ENCODE measurements at regions not wholly inside any gene's neighbourhood (a gene's known extent, or its start where the extent isn't known, plus 50 kb on each side); places are given as distances from the start of the nearest gene placed in this dataset.

DNA sequence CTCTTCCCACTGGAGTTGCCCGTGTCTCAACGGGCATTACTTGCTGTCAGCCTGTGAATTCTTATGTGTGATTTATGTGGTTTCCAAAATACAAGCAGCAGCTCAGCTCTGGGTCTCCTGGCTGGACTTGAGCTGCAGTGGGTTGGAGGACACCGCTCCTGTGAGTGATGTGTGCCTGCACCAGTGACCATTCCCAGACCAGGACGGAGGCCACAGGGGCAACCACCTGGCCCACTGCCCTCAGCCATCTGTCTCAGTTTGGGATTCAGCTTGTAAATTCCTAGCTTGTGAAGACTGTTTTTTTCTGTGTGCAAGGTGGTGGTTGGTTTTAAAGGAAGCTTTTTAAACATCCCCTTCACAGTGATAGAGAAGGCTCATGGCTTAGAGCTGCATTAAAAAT, 261.0 kb downstream of the BCL2 start:
- TF ChIP-seq, protein P1, sequence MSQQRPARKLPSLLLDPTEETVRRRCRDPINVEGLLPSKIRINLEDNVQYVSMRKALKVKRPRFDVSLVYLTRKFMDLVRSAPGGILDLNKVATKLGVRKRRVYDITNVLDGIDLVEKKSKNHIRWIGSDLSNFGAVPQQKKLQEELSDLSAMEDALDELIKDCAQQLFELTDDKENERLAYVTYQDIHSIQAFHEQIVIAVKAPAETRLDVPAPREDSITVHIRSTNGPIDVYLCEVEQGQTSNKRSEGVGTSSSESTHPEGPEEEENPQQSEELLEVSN (IDR thresholded peaks at IDR 0.05; ENCODE audit: borderline replicate concordance in 1 of 2, extremely low read depth in 1 of 2, insufficient read depth in 1 of 2, insufficient read length in 1 of 2, low read depth in 1 of 2, low read length in 1 of 2, poor library complexity in 1 of 2, severe bottlenecking in 1 of 2), result no peak
- no peak for TF ChIP-seq SPI1 (IDR thresholded peaks at IDR 0.05; ENCODE audit: borderline replicate concordance, low read depth, low read length)
- TF ChIP-seq, protein P2, sequence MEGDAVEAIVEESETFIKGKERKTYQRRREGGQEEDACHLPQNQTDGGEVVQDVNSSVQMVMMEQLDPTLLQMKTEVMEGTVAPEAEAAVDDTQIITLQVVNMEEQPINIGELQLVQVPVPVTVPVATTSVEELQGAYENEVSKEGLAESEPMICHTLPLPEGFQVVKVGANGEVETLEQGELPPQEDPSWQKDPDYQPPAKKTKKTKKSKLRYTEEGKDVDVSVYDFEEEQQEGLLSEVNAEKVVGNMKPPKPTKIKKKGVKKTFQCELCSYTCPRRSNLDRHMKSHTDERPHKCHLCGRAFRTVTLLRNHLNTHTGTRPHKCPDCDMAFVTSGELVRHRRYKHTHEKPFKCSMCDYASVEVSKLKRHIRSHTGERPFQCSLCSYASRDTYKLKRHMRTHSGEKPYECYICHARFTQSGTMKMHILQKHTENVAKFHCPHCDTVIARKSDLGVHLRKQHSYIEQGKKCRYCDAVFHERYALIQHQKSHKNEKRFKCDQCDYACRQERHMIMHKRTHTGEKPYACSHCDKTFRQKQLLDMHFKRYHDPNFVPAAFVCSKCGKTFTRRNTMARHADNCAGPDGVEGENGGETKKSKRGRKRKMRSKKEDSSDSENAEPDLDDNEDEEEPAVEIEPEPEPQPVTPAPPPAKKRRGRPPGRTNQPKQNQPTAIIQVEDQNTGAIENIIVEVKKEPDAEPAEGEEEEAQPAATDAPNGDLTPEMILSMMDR (IDR thresholded peaks at IDR 0.05 in 2 of 3, conservative IDR thresholded peaks at IDR 0.05 in 1 of 3; ENCODE audit: insufficient read depth in 2 of 3, low read depth in 1 of 3, low read length in 3 of 3), result no peak
- TF ChIP-seq TAF1 (IDR thresholded peaks at IDR 0.05; ENCODE audit: control insufficient read depth, extremely low read depth, insufficient read depth, low read length, severe bottlenecking), result no peak
- TF ChIP-seq, protein P3, sequence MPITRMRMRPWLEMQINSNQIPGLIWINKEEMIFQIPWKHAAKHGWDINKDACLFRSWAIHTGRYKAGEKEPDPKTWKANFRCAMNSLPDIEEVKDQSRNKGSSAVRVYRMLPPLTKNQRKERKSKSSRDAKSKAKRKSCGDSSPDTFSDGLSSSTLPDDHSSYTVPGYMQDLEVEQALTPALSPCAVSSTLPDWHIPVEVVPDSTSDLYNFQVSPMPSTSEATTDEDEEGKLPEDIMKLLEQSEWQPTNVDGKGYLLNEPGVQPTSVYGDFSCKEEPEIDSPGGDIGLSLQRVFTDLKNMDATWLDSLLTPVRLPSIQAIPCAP (CRISPR knock-in tag; IDR thresholded peaks at IDR 0.05; ENCODE audit: borderline replicate concordance), result no peak
- TF ChIP-seq BRF1 (IDR thresholded peaks at IDR 0.05; ENCODE audit: borderline replicate concordance, extremely low read depth, insufficient read length), result no peak
- no peak for TF ChIP-seq TCF7 (IDR thresholded peaks at IDR 0.05; ENCODE audit: borderline replicate concordance)
- TF ChIP-seq FOS (IDR thresholded peaks at IDR 0.05; ENCODE audit: extremely low read depth, insufficient read length), result no peak
- TF ChIP-seq TRIM24 (IDR thresholded peaks at IDR 0.05), result no peak
- TF ChIP-seq, protein P4, sequence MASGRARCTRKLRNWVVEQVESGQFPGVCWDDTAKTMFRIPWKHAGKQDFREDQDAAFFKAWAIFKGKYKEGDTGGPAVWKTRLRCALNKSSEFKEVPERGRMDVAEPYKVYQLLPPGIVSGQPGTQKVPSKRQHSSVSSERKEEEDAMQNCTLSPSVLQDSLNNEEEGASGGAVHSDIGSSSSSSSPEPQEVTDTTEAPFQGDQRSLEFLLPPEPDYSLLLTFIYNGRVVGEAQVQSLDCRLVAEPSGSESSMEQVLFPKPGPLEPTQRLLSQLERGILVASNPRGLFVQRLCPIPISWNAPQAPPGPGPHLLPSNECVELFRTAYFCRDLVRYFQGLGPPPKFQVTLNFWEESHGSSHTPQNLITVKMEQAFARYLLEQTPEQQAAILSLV (tag; IDR thresholded peaks at IDR 0.05), result no peak
- no peak for TF ChIP-seq POLR2AphosphoS5 (IDR thresholded peaks at IDR 0.05; ENCODE audit: control insufficient read depth, insufficient read depth, low read depth, low read length)
